ENCODE measurements at regions not wholly inside any gene's neighbourhood (a gene's known extent, or its start where the extent isn't known, plus 50 kb on each side); places are given as distances from the start of the nearest gene placed in this dataset.

DNA sequence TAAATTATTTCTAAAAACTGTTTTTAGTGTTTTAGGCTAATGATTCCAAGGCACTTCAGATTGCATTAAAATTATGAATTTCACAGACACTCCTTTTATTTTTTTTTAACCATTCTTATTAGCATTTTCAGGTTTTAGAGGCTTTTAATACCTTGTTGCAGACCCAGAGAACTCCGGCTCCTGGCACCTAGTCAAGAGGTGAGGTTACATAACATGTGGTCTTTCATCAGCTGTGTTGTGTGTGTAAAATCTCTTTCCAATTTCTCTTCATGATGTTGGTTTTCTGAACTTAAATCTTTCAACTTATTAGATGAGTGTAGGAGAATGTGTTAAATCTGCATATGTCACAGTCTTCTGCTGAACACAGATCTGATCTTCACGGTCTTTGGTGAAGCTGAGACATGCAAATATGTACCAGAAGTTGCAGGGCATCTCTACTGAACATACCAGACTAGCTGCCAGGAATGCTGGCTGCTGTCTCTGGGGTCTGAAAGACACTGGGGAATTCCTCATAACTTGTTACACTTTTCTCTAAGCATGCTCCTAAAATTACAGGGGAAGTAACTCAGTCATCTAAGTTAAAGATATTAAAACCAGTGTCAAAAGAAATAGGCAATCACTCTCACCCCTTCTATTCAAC lies 1165.3 kb downstream of the EFNB2 start:
- Histone ChIP-seq H3K27me3 (ENCODE audit: control insufficient read depth, insufficient read depth, low read length, poor library complexity, severe bottlenecking) (no peaks in the 10 kb centered on the region), H3K4me1 (ENCODE audit: control insufficient read depth, insufficient read depth, low read length) (no peaks in the 10 kb centered on the region), H3K36me3 (ENCODE audit: control insufficient read depth, insufficient read depth, low read length) (no peaks in the 10 kb centered on the region), H3K4me3 (ENCODE audit: low read length) (no peak overlapping the region), H3K9me3 (ENCODE audit: control insufficient read depth, low read length) (no peaks in the 10 kb centered on the region), H3K9ac (ENCODE audit: extremely low read depth, low read length, poor library complexity, severe bottlenecking) (no peak overlapping the region), H3K27ac (ENCODE audit: low read depth, low read length) (no peak overlapping the region)
- no peak for TF ChIP-seq CTCF (conservative IDR thresholded peaks at IDR 0.05)
- Mint-ChIP-seq H3K9me3 (peaks cover 10% of the 10 kb centered on the region), H3K36me3 (ENCODE audit: low read depth) (no peaks in the 10 kb centered on the region), H3K4me3 (no peak overlapping the region), H3K27me3 (ENCODE audit: insufficient read depth) (no peaks in the 10 kb centered on the region), H3K4me1 (peaks cover 4% of the 10 kb centered on the region), H3K27ac (no peak overlapping the region)
- DNase-seq: no peak
- WGBS, 2 experiments (ENCODE audit: insufficient coverage in 1 of 2, insufficient read length in 1 of 2): 83 to 91% methylated on average over 1 to 2 of the region's 2 CpGs

DNA sequence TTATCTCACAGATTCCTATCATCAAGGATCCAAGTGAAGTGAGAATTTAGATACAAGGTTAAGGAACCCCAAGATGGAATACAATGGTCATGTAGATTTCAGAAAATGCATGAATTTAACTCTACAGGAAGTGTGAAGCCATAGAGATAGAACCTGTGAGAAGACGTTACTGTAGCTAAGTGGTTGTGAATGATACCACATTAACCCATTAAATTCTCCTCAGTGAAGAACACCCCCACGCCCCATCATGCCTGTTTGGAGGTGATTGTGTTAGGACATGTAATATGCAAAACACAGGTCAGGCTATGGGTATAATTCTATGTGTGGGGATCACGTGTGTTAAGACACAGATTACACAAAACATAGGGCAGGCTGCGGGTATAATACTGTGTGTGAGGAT lies 1166.7 kb downstream of the EFNB2 start:
- Histone ChIP-seq H3K4me3 (ENCODE audit: low read length) (no peak overlapping the region), H3K4me1 (ENCODE audit: control insufficient read depth, insufficient read depth, low read length) (no peaks in the 10 kb centered on the region), H3K27me3 (ENCODE audit: control insufficient read depth, insufficient read depth, low read length, poor library complexity, severe bottlenecking) (no peaks in the 10 kb centered on the region), H3K27ac (ENCODE audit: low read depth, low read length) (no peak overlapping the region), H3K36me3 (ENCODE audit: control insufficient read depth, insufficient read depth, low read length) (no peaks in the 10 kb centered on the region), H3K9ac (ENCODE audit: extremely low read depth, low read length, poor library complexity, severe bottlenecking) (no peak overlapping the region), H3K9me3 (ENCODE audit: control insufficient read depth, low read length) (no peaks in the 10 kb centered on the region)
- H3K36me3 Mint-ChIP-seq (ENCODE audit: low read depth): no peaks in the 10 kb centered on the region
- H3K27ac Mint-ChIP-seq: no peak overlapping the region
- no peak for DNase-seq
- no peaks in the 10 kb centered on the region for H3K27me3 Mint-ChIP-seq (ENCODE audit: insufficient read depth)
- no peak overlapping the region for H3K4me3 Mint-ChIP-seq
- peaks cover 9% of the 10 kb centered on the region for H3K4me1 Mint-ChIP-seq
- 98 to 100% methylated on average over 1 to 4 of the region's 4 CpGs for WGBS, 2 experiments (ENCODE audit: insufficient coverage in 1 of 2, insufficient read length in 1 of 2)
- peaks cover 10% of the 10 kb centered on the region for H3K9me3 Mint-ChIP-seq
- TF ChIP-seq CTCF (conservative IDR thresholded peaks at IDR 0.05): no peak

- no peak overlapping the region for H3K9ac ChIP-seq (ENCODE audit: extremely low read depth, low read length, poor library complexity, severe bottlenecking)
- no peaks in the 10 kb centered on the region for H3K9me3 ChIP-seq (ENCODE audit: control insufficient read depth, low read length)
- H3K36me3 ChIP-seq (ENCODE audit: control insufficient read depth, insufficient read depth, low read length): no peaks in the 10 kb centered on the region
- TF ChIP-seq CTCF (conservative IDR thresholded peaks at IDR 0.05): no peak
- no peak for DNase-seq
- H3K9me3 Mint-ChIP-seq: no peaks in the 10 kb centered on the region
- H3K4me1 Mint-ChIP-seq: peaks cover 20% of the 10 kb centered on the region
- no peak overlapping the region for H3K27ac Mint-ChIP-seq
- no peaks in the 10 kb centered on the region for H3K27me3 ChIP-seq (ENCODE audit: control insufficient read depth, insufficient read depth, low read length, poor library complexity, severe bottlenecking)
- H3K4me3 ChIP-seq (ENCODE audit: low read length): no peak overlapping the region
- no peaks in the 10 kb centered on the region for H3K36me3 Mint-ChIP-seq (ENCODE audit: low read depth)
- H3K4me3 Mint-ChIP-seq: no peak overlapping the region
- no peak overlapping the region for H3K27ac ChIP-seq (ENCODE audit: low read depth, low read length)
- no peaks in the 10 kb centered on the region for H3K27me3 Mint-ChIP-seq (ENCODE audit: insufficient read depth)
- WGBS, 2 experiments (ENCODE audit: insufficient coverage in 1 of 2, insufficient read length in 1 of 2): 60 to 82% methylated on average over 1 of the region's 1 CpG
- H3K4me1 ChIP-seq (ENCODE audit: control insufficient read depth, insufficient read depth, low read length): no peaks in the 10 kb centered on the region
Observed at GRCh38 chr13:105365831-105366230, 1169.6 kb downstream of the EFNB2 start.

Measured in endodermal cell (in vitro differentiated cells).